AG09309 (cell line): ENCODE measurements at regions not wholly inside any gene's neighbourhood (a gene's known extent, or its start where the extent isn't known, plus 50 kb on each side); places are given as distances from the start of the nearest gene placed in this dataset.

ENCODE experiments used
- DNase-seq: peaks from one replicate; pipeline ENCODE4 v3.0.0-alpha.2; 2010; ENCODE audit warnings: low read depth
- H3K4me3 ChIP-seq: 2 replicates; pipeline ENCODE4 v1.5.1; 2011; ENCODE audit warnings: mild to moderate bottlenecking, low read depth, low read length, moderate library complexity; ENCODE audit not compliant: control insufficient read depth
- TF ChIP-seq, protein P1 (sequence below): IDR thresholded peaks from 2 replicates; pipeline ENCODE4 v1.5.1; 2011; ENCODE audit warnings: mild to moderate bottlenecking, low read depth, low read length, inconsistent platforms; ENCODE audit not compliant: insufficient read depth, control insufficient read depth; ENCODE audit errors: missing control alignments

DNA sequence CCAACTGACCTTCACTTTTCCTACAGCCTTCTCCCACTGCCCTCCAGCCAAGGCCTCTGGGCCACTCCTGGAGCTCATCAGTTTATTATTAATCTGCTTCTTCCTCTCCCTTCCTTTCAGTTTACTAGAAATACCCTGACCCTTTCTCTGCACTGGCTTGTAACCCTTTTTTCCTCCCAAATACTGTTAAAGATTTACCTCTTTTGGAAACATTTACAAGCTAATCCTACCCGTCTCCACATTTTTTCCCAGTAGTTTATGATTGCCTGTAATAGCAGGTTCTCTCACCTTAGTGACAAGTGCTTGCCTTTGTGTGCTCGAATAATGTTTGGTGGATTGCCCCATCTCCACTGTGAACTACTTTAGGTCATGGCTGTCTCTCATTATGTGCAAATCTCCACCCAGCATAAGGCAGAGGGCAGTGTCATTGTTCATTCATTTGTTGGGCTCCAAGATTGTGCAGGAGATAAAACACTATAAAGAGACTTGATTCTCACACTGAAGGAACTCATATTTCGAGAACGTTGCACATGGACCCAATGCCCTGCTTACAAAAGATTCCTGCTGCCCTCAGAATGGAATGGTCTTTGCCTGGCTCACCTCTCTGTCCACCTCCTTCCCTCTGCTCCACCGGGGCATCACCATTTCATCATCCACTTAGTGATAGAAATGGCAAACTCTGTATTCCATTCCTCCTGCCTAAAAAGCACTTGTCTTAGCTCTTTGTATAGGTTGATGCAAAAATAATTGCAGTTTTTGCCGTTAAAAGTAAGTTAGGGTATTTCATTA is 491.1 kb downstream of the UTRN start:
- DNase-seq: no peak
- H3K4me3 ChIP-seq: no peak overlapping the region
- TF ChIP-seq, protein P1, sequence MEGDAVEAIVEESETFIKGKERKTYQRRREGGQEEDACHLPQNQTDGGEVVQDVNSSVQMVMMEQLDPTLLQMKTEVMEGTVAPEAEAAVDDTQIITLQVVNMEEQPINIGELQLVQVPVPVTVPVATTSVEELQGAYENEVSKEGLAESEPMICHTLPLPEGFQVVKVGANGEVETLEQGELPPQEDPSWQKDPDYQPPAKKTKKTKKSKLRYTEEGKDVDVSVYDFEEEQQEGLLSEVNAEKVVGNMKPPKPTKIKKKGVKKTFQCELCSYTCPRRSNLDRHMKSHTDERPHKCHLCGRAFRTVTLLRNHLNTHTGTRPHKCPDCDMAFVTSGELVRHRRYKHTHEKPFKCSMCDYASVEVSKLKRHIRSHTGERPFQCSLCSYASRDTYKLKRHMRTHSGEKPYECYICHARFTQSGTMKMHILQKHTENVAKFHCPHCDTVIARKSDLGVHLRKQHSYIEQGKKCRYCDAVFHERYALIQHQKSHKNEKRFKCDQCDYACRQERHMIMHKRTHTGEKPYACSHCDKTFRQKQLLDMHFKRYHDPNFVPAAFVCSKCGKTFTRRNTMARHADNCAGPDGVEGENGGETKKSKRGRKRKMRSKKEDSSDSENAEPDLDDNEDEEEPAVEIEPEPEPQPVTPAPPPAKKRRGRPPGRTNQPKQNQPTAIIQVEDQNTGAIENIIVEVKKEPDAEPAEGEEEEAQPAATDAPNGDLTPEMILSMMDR: no peak

DNA sequence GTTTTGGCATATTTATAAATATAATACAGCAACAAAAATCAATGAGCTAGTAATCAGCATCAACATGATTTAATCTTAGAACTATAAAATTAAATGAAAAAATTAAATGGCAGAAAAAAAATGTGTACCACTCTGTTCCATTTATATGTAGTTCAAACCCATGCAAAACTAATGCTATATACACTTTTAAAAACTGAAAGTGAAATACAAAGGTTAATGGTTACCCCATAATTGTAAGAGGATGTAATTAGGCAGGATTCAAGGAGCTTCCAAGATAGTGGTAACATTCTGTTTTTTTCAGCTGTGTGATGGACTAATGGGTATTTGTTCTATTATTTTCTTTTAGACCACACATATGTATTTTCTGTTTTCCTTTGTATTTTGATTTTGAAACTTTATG is 492.1 kb downstream of the UTRN start:
- no peak for DNase-seq
- no peak overlapping the region for H3K4me3 ChIP-seq
- TF ChIP-seq, protein P1: no peak

DNA sequence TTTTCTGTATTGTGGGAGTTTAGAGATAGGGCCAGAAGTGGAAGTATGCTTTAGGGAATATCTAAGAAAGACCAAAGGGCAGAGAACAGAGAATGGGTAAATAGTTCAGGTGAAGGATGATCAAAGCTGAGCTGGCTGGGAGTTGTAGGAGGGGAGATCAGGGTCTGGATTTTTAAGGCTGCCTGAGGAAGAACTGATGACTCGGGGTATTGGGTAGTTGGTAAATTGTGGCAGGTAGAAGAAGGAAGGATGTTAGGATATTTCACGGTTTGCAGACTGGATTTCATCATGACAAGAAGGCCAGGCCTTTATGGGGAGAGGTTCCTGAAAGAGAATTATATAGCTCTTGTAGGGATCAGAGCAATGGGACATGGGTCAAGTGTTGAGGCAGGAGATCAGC is 492.9 kb downstream of the UTRN start:
- TF ChIP-seq, protein P1: no peak
- no peak for DNase-seq
- no peak overlapping the region for H3K4me3 ChIP-seq

DNA sequence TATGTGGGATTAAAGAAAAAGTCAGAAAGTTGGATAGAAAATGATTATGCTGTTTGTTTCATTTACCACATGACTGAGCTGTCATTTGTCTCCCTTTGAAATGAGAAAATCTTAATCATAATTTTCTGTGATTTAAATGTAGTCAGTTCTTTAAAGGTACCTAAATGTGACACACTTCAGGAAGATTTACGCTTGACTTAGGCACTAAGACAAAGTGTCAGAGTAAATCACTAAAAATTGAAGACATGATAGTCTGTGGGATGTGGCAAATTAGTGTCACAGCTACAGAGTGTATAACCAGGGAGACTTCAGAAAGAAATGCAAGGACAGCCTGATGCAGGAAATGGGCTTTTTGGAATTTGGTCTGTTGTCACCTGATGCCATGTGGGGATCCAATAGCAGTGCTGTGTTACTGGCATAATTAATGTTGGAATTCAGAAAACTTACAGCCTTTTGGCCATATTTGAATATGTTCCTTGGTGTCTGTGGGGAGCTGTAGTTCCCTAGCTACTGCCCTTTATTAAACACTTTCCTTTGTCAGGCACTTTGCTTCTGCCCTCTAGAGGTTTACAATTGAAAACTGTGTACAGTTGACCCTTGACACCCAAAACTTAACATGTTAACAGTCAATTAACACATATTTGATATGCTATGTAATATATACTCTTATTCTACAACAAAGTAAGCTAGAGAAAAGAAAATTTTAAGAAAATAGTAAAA is 493.8 kb downstream of the UTRN start:
- H3K4me3 ChIP-seq: no peak overlapping the region
- no peak for DNase-seq
- TF ChIP-seq, protein P1: no peak

DNA sequence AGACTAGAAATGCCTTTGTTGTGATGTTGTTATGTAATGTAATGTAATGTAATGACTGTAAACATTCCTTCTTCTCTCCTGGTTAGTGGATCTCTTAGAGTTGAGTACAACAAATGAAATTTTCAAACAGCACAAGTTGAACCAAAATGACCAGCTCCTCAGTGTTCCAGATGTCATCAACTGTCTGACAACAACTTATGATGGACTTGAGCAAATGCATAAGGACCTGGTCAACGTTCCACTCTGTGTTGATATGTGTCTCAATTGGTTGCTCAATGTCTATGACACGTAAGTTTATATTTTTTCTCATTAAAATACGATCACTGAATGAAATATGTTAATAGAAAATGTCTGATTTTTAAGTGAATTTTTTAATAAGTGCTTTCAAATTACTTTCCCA is 496.7 kb downstream of the UTRN start:
- TF ChIP-seq, protein P1: no peak
- H3K4me3 ChIP-seq: no peak overlapping the region
- DNase-seq: no peak

DNA sequence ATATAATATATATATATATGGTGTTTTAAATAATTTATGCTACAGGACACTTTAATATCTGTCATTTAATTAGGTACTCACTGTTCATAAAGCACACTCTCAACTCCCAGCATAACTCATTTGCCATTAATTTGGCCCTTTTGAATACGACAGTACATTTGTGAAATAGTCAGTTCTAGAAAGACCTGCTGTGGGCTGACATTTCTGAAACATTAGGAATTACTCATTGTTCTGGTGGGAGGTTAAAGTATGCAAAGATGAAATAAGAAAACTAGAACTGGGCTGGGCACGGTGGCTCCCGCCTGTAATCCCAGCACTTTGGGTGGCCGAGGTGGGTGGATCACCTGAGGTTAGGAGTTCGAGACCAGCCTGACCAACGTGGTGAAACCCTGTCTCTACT is 497.5 kb downstream of the UTRN start:
- no peak overlapping the region for H3K4me3 ChIP-seq
- TF ChIP-seq, protein P1: no peak
- no peak for DNase-seq

DNA sequence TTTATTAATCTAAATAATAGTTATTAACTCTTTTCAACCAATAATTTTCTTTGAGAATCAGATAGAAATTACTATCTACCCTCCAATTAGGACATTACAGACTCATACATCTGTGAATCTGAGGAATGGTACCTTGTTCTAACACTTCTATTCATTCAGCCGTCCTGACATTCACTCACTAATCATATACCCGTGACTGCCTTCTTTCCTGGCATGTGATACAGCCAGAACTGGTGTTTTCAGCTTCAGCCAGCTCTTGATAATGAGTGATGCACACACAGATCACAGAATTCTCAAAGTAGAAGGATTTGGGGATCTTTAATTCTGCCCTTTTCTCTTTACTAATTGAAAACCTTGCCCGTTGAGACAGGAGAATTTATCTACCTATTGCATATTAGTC is 499.9 kb downstream of the UTRN start:
- H3K4me3 ChIP-seq: no peak overlapping the region
- TF ChIP-seq, protein P1: no peak
- DNase-seq: no peak
